Sigmoid colon (tissue), 6 donors: ENCODE measurements at regions not wholly inside any gene's neighbourhood (a gene's known extent, or its start where the extent isn't known, plus 50 kb on each side); places are given as distances from the start of the nearest gene placed in this dataset.
"Not testable (repeated sequence)": the region's sequence is repeated elsewhere in the genome, so short reads cannot be mapped to it uniquely, and the experiment has no call there.

Experiments used
- DNase-seq: peaks from one replicate; pipeline ENCODE4 v3.0.0-alpha.2; 2019
- H3K27ac ChIP-seq, 4 donors: fragments of 200-600 bp; sonication (generic); one replicate each; pipeline ENCODE4 v1.5.1; 2016 to 2019; ENCODE audit warnings: mild to moderate bottlenecking in 1 of 4
- H3K27me3 ChIP-seq, 3 donors: fragments of 200-600 bp; sonication (generic); one replicate each; pipeline ENCODE4 v1.5.1; 2019; ENCODE audit warnings: mild to moderate bottlenecking in 1 of 3
- H3K36me3 ChIP-seq, 4 donors: fragments of 200-600 bp; sonication (generic); one replicate each; pipeline ENCODE4 v1.5.1; 2016 to 2019
- H3K4me1 ChIP-seq, 4 donors: fragments of 200-600 bp; sonication (generic); one replicate each; pipeline ENCODE4 v1.5.1; 2017 to 2019
- H3K4me3 ChIP-seq, 4 donors: fragments of 200-600 bp; sonication (generic); one replicate each; pipeline ENCODE4 v1.5.1; 2017 to 2019; ENCODE audit warnings: mild to moderate bottlenecking in 2 of 4, moderate library complexity in 1 of 4
- H3K9me3 ChIP-seq, 4 donors: fragments of 200-600 bp in 3 of 4; sonication (generic) in 3 of 4; one replicate each; pipeline versions ENCODE4 v1.5.1 to v1.6.1; 2013 to 2019
- CTCF ChIP-seq, 4 experiments: fragments of 450-650 bp in 3 of 4; fragments of 200-600 bp in 1 of 4; IDR thresholded peaks; one replicate each; pipeline ENCODE4 v1.5.1; 2016 to 2019; ENCODE audit warnings: antibody characterized with exemption in 4 of 4, mild to moderate bottlenecking in 3 of 4, moderate library complexity in 2 of 4
- EP300 ChIP-seq, 4 donors: sonication (generic); formaldehyde crosslinking; IDR thresholded peaks; one replicate each; pipeline ENCODE4 v1.6.1; 2017; ENCODE audit warnings: antibody characterized with exemption in 4 of 4
- POLR2A ChIP-seq, 2 donors: fragments of 450-650 bp; IDR thresholded peaks; one replicate each; pipeline ENCODE4 v1.6.1; 2016; ENCODE audit warnings: antibody characterized with exemption in 2 of 2, mild to moderate bottlenecking in 2 of 2, moderate library complexity in 2 of 2
- POLR2AphosphoS5 ChIP-seq, 4 donors: sonication (generic); formaldehyde crosslinking; IDR thresholded peaks; one replicate each; pipeline ENCODE4 v1.6.1; 2017; ENCODE audit warnings: antibody characterized with exemption in 4 of 4
- WGBS, 2 donors: extraction: QIAGEN DNeasy Blood & Tissue Kit; methylation state at CpG; one replicate each; pipeline ENCODE4 v1.1.7; 2013; 5-methylcytosine and 5-hydroxymethylcytosine counted together
- intact Hi-C: fragments of 100-400 bp; cut with DNase I; formaldehyde crosslinking; loops from one replicate; pipeline ENCODE4 v1.15.1; 2023
- donor health status: healthy with polysubstance abuse.
- donor health status: healthy.

GRCh38 chr3:168951368-168951767, 712.1 kb downstream of the MECOM start:
- Histone ChIP-seq H3K27ac (no peak overlapping the region), H3K27me3 (no peaks in the 10 kb centered on the region), H3K4me1 (peaks cover 0 to 19% (median 7%) of the 10 kb centered on the region in 4 donors), H3K4me3 (no peak overlapping the region), H3K9me3 (no peaks in the 10 kb centered on the region), H3K36me3 (no peaks in the 10 kb centered on the region)
- TF ChIP-seq POLR2AphosphoS5 (IDR thresholded peaks at IDR 0.05) (no peak), EP300 (IDR thresholded peaks at IDR 0.05) (no peak)
- no peak for DNase-seq
- intact Hi-C loops: loop anchor here (10.0 kb wide), 2 partner anchors 193 to 393 kb away; no protein-coding TSS in a partner anchor
- 76 to 82% methylated on average over 4 of the region's 4 CpGs for WGBS, 2 donors

- Histone ChIP-seq H3K36me3 (no peaks in the 10 kb centered on the region), H3K4me3 (no peak overlapping the region), H3K9me3 (no peaks in the 10 kb centered on the region), H3K27ac (no peak overlapping the region), H3K4me1 (peaks cover 0 to 12% (median 5%) of the 10 kb centered on the region in 4 donors), H3K27me3 (no peaks in the 10 kb centered on the region)
- intact Hi-C loops: loop anchor here (10.0 kb wide), 2 partner anchors 194 to 394 kb away; no protein-coding TSS in a partner anchor
- 39 to 73% methylated on average over 1 of the region's 1 CpG for WGBS, 2 donors
- DNase-seq: no peak
- TF ChIP-seq POLR2A (IDR thresholded peaks at IDR 0.05) (no peak), CTCF (IDR thresholded peaks at IDR 0.05) (no peak), EP300 (IDR thresholded peaks at IDR 0.05) (no peak), POLR2AphosphoS5 (IDR thresholded peaks at IDR 0.05) (no peak)
These were observed 712.9 kb downstream of the MECOM start for GRCh38 chr3:168950622-168951021.

- H3K4me1 ChIP-seq: no peaks in the 10 kb centered on the region
- no peak for DNase-seq
- H3K9me3 ChIP-seq: no peaks in the 10 kb centered on the region
- WGBS, 2 donors: 86 to 92% methylated on average over 1 of the region's 1 CpG
- H3K36me3 ChIP-seq: no peaks in the 10 kb centered on the region
- no peaks in the 10 kb centered on the region for H3K27me3 ChIP-seq
- no peak overlapping the region for H3K27ac ChIP-seq
- no peak overlapping the region for H3K4me3 ChIP-seq
- intact Hi-C loops: no loop called here
- no peak for TF ChIP-seq POLR2A (IDR thresholded peaks at IDR 0.05)
- no peak for TF ChIP-seq CTCF (IDR thresholded peaks at IDR 0.05)
- TF ChIP-seq POLR2AphosphoS5 (IDR thresholded peaks at IDR 0.05): no peak
- no peak for TF ChIP-seq EP300 (IDR thresholded peaks at IDR 0.05)
These were observed 723.8 kb downstream of the MECOM start for GRCh38 chr3:168939651-168940238.

- intact Hi-C loops: no loop called here
- WGBS, 2 donors: 83% methylated on average over 5 of the region's 5 CpGs
These were observed 729.9 kb downstream of the MECOM start for GRCh38 chr3:168933614-168934013.

GRCh38 chr3:168929997-168930396, 733.5 kb downstream of the MECOM start:
- WGBS, 2 donors: 63 to 89% methylated on average over 3 of the region's 3 CpGs
- H3K36me3 ChIP-seq, H3K4me3 ChIP-seq, DNase-seq, H3K27me3 ChIP-seq, H3K27ac ChIP-seq, H3K4me1 ChIP-seq, intact Hi-C loops, H3K9me3 ChIP-seq: not testable (repeated sequence)

More at GRCh38 chr3:168933614-168934013, 729.9 kb downstream of the MECOM start:
- no peaks in the 10 kb centered on the region for H3K27me3 ChIP-seq
- H3K9me3 ChIP-seq: no peaks in the 10 kb centered on the region
- no peaks in the 10 kb centered on the region for H3K36me3 ChIP-seq
- TF ChIP-seq EP300 (IDR thresholded peaks at IDR 0.05) (no peak), CTCF (IDR thresholded peaks at IDR 0.05) (no peak), POLR2AphosphoS5 (IDR thresholded peaks at IDR 0.05) (no peak), POLR2A (IDR thresholded peaks at IDR 0.05) (no peak)
- H3K27ac ChIP-seq: no peak overlapping the region
- H3K4me1 ChIP-seq: no peaks in the 10 kb centered on the region
- no peak overlapping the region for H3K4me3 ChIP-seq
- no peak for DNase-seq

- no peaks in the 10 kb centered on the region for H3K36me3 ChIP-seq
- H3K9me3 ChIP-seq: no peaks in the 10 kb centered on the region
- no peak for TF ChIP-seq EP300 (IDR thresholded peaks at IDR 0.05)
- no peak for TF ChIP-seq POLR2A (IDR thresholded peaks at IDR 0.05)
- TF ChIP-seq CTCF (IDR thresholded peaks at IDR 0.05): no peak
- no peak for TF ChIP-seq POLR2AphosphoS5 (IDR thresholded peaks at IDR 0.05)
- H3K4me1 ChIP-seq: no peaks in the 10 kb centered on the region
- no peak overlapping the region for H3K27ac ChIP-seq
- H3K27me3 ChIP-seq: no peaks in the 10 kb centered on the region
- 71 to 85% methylated on average over 1 of the region's 1 CpG for WGBS, 2 donors
- no peak overlapping the region for H3K4me3 ChIP-seq
- intact Hi-C loops: no loop called here
- no peak for DNase-seq
These were observed 737.1 kb downstream of the MECOM start for GRCh38 chr3:168926426-168926825.
